GM11168 (cell line): ENCODE measurements at regions not wholly inside any gene's neighbourhood (a gene's known extent, or its start where the extent isn't known, plus 50 kb on each side); places are given as distances from the start of the nearest gene placed in this dataset.

Experiments
- in situ Hi-C: fragments of 300-500 bp; cut with MboI; formaldehyde crosslinking; loops from one replicate; pipeline ENCODE4 v1.12.0; 2022; ENCODE audit warnings: low sequenced_read_pairs; ENCODE audit not compliant: unreplicated experiment

DNA sequence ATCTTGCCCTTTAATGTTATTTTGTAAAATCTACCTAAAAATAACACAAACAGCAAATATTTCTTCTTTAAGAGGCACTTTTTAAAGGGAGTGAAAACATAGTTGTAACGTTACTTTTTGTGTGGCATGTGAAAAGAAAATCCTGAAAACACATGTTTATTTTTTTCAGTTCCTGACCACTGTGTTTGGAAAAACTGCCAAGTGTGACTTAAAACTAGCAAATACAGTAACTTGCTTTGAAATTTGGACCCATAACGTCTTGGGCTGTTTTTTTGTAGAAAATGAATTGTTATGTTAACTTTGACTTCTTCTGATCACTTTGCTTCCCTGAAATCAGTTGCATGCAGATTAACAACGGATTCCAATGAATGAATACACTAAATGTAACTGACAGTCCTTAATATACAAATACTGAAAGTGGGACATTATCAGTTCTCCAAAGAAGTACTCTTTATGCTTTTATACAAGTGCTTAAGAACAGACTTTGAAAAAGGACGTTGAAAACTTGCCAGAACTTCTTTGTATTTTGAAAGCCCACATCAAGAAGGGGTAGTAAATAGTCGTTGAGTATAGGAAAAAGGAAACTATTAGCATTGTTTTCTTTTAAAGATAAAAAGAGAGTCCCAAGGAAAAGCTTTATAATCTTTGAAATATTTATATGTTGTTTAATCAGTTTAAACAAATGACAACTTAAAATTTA, 96.1 kb upstream of the ZEB2 start:
- in situ Hi-C loops, result no loop called here

GRCh38 chr2:144607891-144608521, 88.1 kb upstream of the ZEB2 start:
- in situ Hi-C loops, result no loop called here

DNA sequence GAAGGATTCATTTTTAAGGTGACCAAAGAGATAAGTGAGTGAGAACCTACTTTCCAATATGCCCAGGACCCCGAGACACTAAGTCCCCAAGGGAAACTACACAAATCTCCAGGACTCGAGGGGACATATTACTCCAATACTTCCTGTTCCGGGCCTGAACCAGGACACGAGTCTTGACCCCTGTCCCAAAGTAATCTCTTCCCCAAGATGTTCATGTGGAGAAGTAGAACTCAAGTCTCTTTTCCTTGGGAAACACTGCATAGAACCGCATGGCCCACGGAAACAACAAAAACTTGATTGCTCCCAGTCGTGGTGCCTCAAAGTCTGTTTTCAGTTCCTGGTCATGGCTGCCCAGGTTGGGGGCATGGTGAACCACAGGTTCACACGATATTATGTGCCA, 87.2 kb upstream of the ZEB2 start:
- in situ Hi-C loops, result no loop called here

DNA sequence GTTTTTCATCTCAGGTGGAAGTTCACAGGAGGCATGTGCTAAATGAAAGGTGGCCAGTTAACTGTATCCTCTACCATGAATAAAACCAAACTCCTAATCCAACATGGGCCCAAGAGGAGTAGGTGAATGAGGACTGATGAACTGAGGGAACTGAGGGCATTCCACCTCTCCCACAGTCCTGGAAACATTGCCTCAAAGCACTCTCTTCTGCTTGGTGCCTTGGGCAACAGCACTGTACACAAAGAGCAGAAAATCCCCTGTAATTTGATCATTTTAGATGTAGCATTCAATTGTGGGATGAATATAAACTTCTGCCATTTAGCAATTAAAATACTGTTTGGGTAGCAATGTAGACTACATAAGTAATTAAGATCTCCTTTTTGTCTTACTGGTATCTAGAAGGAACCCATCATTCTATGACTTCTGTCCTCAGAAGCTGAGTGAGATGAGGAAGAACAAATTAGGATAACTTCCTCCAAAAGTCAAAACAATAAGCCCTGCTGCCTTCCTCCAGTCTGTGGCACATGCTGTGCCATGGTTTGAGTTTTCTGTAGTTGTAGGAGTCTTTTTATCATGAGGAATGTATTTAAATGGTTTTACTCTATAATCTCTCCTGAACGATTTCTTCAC, 86.7 kb upstream of the ZEB2 start:
- in situ Hi-C loops, result no loop called here

DNA sequence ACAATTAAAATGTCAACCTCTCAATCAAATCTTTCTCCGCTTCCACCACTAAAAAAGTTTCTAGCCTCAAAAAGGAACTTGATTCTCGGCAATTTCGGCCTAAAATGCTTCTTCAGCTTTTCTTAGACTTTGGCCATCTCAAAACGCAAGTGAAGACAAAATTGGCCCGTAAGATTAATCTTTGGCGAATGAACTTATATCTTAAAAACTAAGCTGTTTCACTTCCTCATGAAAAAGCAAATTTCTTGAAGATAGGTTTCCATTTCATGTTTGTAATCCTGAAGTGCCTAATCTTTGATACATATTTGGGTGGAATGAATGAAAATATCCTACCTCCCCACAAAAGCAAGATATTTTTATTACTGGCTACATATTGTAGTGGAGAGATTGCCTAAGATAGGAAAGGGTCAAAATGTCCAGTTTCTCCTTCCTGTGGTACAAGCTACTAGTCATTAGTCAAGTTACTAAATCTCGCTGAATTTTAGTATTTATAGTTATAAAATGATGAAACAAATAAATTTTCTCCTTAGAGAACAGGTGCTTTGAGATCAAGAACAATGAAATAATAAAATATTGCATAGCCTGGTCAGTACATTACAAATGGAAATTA, 85.4 kb upstream of the ZEB2 start:
- in situ Hi-C loops, result no loop called here

DNA sequence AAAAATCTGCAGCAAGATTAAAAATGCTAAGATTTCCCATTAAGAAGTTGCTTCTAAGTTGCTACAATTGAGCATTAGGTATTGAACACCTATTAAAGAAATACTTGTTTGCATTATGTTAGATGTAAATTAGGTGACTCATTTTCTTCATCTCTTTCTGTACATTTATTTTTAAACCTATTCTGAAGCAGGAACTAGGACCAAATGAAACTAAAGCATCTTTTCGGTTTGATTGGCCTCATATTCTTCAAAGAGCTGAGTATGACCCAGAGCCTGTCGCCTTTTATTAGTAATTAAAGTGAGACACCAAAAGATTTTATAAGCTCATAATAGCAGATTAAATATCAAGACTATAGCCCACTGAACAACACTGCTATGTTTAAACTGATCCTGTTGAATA, 83.4 kb upstream of the ZEB2 start:
- in situ Hi-C loops, result no loop called here

- in situ Hi-C loops, result no loop called here
Observed at GRCh38 chr2:144598906-144599305, 79.0 kb upstream of the ZEB2 start.

GRCh38 chr2:144597894-144598593, 78.1 kb upstream of the ZEB2 start:
- in situ Hi-C loops, result no loop called here

- in situ Hi-C loops, result no loop called here
Observed at GRCh38 chr2:144597388-144597787, 77.5 kb upstream of the ZEB2 start.

DNA sequence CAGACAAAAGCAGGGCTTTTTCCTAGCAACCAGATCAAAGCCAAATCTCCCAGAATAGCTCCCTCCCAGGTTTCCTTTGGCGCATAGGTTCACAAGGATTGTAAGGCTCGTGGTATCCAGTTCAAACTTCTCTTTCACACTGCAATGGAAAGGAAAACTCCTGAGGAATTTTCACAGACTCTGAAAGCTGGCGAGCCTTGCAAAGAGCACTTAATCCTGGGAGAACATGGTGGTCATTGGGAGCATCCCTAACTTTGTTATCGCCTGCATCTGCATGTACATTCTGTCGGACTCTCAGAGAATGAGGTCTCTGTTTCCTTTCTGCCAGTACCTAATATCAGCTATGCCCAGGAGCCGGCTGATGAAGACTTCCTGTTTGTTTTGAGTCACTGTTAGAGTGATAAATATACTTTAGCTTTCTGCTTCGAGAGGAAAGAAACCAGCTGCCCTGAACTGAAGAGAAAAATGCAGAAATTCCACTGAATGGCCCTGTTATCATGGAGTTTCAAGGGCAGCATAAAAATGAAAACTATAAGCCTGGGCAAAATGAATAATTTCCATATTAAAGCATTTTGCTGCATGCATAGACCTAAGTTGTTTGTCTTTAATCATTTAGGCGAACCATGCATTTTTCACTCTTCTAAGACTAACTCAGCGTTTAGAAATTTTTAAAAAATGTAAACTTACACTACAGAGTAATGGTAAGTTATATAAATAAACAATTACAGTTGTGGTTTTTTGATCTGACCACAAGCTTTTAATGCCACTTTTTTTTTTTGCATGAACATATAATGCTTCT, 76.4 kb upstream of the ZEB2 start:
- in situ Hi-C loops, result no loop called here

DNA sequence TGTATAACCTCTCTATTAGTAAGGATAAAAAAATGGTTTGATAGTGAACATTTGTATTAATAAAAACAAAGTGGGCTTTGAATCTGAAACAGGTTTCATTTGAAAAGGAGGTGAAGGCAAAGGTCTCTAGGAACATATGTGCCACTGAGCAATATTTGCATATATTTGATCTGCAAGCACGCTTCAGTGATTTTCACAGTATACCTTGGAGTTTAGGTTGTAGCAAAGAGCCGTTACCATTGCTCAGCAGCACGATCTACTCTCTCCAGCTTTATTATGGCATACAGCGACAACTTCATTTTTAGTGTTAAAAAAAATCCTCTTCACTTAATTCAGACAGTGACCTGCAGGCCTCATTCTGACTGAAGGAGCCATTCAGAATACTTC, 75.8 kb upstream of the ZEB2 start:
- in situ Hi-C loops, result no loop called here

- in situ Hi-C loops, result no loop called here
Observed at GRCh38 chr2:144595279-144595678, 75.4 kb upstream of the ZEB2 start.

GRCh38 chr2:144593803-144594202, 73.9 kb upstream of the ZEB2 start:
- in situ Hi-C loops, result no loop called here

DNA sequence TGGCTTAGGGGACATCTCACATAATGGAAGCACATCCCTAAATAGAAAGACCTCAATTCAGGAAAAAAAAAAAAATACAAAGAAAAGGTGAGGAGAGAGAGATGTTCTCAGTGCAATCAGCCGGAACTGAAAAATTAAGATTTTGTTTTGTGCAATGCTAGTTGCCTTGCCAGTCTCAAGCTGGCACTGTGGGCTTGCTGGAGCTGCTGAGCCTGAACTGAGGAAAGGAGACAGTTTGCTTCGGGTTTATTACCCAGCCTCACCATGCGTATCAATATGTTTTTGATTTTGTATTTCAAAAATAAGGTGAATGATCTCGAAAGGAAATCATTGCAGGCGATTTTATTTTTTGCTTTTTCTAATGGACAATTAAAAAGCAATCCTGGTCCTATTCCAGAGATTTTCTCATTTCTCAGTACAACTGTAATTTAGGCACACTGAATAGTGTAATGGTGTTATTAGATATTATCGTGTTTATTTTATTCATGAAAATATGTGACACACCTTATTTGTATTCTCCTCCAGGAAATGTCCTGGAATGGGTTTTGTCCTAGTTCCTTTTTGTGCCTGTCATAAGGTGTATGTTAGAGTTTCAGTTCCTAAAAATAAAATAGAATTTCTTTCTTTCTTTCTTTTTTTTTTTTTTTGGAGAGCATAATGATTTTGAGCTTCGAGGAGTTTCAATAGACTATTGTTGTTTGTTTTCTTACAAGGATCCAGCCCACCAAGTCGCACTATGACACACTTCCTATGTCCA, 72.8 kb upstream of the ZEB2 start:
- in situ Hi-C loops, result no loop called here

GRCh38 chr2:144587306-144587705, 67.4 kb upstream of the ZEB2 start:
- in situ Hi-C loops, result no loop called here

DNA sequence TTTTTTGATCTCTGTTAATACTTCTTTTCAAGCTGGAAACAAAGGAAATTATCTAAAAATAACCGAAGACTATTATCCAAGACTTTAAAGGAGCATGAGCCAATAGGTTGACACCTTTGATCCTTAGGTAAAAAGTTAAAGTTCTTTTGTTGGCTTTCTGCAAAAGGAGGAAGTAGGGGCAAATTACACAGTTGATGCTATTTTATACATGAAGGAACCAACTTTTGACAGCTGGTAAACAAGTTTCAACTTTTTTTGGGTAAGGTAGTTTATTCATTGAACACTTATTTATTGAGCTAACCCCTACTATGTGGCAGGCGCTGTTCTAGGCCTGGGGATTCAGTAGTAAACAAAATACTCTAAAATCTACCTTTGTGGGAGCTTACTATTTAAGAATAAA, 66.6 kb upstream of the ZEB2 start:
- in situ Hi-C loops, result no loop called here

DNA sequence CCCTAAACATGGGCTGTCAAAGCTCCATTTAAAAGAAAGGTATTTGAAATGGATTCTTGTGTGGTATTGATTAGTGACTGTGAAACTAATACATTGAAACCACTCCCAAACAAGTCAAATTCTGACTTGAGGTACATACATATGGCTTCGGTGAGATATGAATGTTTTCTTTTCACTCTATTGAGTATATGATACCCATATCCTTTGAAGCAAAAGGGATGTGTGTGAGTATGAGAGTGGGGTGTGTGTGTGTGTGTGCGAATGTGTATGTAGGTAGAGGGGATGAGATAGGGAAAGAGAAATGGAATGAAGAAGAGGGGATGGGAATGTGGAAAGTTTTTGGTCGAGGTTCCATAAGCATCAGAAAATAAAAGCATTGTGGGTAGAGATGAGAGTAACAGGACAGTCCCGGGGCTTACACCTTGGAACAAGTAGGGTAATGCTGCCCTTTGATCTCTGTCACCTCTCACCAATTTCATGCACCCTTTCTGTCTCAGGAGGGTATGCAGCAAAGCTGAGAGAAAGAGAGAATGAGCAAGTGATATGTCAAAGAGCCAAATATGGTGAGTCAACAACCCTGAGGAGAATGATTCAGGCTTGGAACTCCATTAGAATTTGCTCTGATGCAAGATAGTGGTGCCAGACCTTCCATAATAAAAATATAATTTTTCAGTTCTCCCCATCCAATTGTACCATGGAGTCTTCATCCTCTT, 64.0 kb upstream of the ZEB2 start:
- in situ Hi-C loops, result no loop called here

DNA sequence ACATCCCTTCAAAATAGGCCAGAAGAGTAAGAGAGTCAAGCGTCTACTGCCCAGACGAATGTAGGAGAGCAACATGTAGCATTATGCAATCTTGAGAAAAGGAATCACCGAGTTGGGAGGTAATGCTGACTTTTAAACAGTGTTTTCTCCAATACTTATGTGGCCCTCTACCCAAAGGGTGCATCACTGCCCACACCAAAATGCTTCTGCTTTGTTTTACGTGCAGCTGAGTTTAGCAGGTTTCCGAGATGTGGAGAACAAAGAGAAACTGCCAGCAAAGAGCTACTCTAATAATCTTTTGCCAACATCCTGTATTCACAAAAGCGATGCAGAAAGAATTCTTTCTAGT, 63.4 kb upstream of the ZEB2 start:
- in situ Hi-C loops, result no loop called here
